ENCODE measurements at regions not wholly inside any gene's neighbourhood (a gene's known extent, or its start where the extent isn't known, plus 50 kb on each side); places are given as distances from the start of the nearest gene placed in this dataset.

DNA sequence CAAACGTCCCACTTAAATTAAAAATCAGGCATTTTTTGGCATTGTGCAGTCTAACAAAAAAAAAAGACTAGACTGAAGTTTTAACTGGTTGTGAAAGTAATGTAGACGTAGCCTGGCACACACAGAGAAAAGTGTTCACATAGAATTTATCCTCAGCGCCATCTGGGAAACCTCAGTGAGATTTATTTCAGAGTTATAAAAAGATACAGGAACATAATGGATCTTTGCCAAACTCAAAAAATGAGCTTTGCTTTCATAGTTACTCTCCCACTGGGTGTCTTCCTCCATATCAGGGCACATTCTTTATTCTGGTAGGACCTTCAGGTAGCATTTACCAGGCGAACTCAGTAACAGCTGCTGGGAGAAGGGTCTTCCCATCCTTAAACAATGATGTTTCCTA, 532.4 kb upstream of the SALL3 start:
- TF ChIP-seq EZH2 (IDR thresholded peaks at IDR 0.05; ENCODE audit: low read length), result no peak
- TF ChIP-seq, protein P1, sequence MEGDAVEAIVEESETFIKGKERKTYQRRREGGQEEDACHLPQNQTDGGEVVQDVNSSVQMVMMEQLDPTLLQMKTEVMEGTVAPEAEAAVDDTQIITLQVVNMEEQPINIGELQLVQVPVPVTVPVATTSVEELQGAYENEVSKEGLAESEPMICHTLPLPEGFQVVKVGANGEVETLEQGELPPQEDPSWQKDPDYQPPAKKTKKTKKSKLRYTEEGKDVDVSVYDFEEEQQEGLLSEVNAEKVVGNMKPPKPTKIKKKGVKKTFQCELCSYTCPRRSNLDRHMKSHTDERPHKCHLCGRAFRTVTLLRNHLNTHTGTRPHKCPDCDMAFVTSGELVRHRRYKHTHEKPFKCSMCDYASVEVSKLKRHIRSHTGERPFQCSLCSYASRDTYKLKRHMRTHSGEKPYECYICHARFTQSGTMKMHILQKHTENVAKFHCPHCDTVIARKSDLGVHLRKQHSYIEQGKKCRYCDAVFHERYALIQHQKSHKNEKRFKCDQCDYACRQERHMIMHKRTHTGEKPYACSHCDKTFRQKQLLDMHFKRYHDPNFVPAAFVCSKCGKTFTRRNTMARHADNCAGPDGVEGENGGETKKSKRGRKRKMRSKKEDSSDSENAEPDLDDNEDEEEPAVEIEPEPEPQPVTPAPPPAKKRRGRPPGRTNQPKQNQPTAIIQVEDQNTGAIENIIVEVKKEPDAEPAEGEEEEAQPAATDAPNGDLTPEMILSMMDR (optimal IDR thresholded peaks at IDR 0.05 in 1 of 3, IDR thresholded peaks at IDR 0.05 in 1 of 3, conservative IDR thresholded peaks at IDR 0.05 in 1 of 3; ENCODE audit: extremely low read depth in 1 of 3, insufficient read depth in 2 of 3, low read length in 3 of 3), result no peak

GRCh38 chr18:78448106-78448505, 531.5 kb upstream of the SALL3 start:
- Histone ChIP-seq H3K36me3 (ENCODE audit: control insufficient read depth in 2 of 2, extremely low read depth in 1 of 2, insufficient read depth in 2 of 2, low read length in 2 of 2) (no peaks in the 10 kb centered on the region), H3K9me3 (ENCODE audit: control insufficient read depth, low read depth, low read length) (peaks cover 16% of the 10 kb centered on the region), H3K4me2 (ENCODE audit: control insufficient read depth, extremely low read depth, insufficient read depth, low read depth, low read length) (no peak overlapping the region), H3K9ac (ENCODE audit: control insufficient read depth, extremely low read depth, insufficient read depth, low read length) (no peak overlapping the region), H3K27ac (ENCODE audit: control insufficient read depth, insufficient read depth, low read length) (no peak overlapping the region), H3K9me1 (ENCODE audit: control insufficient read depth, extremely low read depth, insufficient read depth, low read length) (no peaks in the 10 kb centered on the region), H3K79me2 (ENCODE audit: control insufficient read depth, insufficient read depth, low read length) (no peaks in the 10 kb centered on the region), H4K20me1 (ENCODE audit: control insufficient read depth, extremely low read depth, insufficient read depth, low read length) (no peaks in the 10 kb centered on the region), H3K4me1 (ENCODE audit: control insufficient read depth, extremely low read depth, insufficient read depth, low read length) (no peaks in the 10 kb centered on the region), H3K27me3 (ENCODE audit: control insufficient read depth, extremely low read depth, insufficient read depth, low read length) (no peaks in the 10 kb centered on the region), H2AFZ (ENCODE audit: control insufficient read depth, low read length) (no peak overlapping the region), H3K4me3 (ENCODE audit: control insufficient read depth in 2 of 3, extremely low read depth in 1 of 3, insufficient read depth in 2 of 3, low read depth in 1 of 3, low read length in 3 of 3) (no peak overlapping the region)
- dilution Hi-C loops (cut with MboI; ENCODE audit: extremely low pct_ligation_motif_present, low sequenced_read_pairs), result no loop called here
- FAIRE-seq (no peak), DNase-seq (ENCODE audit: low read depth, low spot score) (no peak)
- TF ChIP-seq, protein P1 (optimal IDR thresholded peaks at IDR 0.05 in 1 of 3, IDR thresholded peaks at IDR 0.05 in 1 of 3, conservative IDR thresholded peaks at IDR 0.05 in 1 of 3; ENCODE audit: extremely low read depth in 1 of 3, insufficient read depth in 2 of 3, low read length in 3 of 3), result no peak
- no peak for TF ChIP-seq EZH2 (IDR thresholded peaks at IDR 0.05; ENCODE audit: low read length)

More for the DNA sequence above, 532.4 kb upstream of the SALL3 start:
- Histone ChIP-seq H3K4me3 (ENCODE audit: control insufficient read depth in 2 of 3, extremely low read depth in 1 of 3, insufficient read depth in 2 of 3, low read depth in 1 of 3, low read length in 3 of 3) (no peak overlapping the region), H3K27me3 (ENCODE audit: control insufficient read depth, extremely low read depth, insufficient read depth, low read length) (no peaks in the 10 kb centered on the region), H3K79me2 (ENCODE audit: control insufficient read depth, insufficient read depth, low read length) (no peaks in the 10 kb centered on the region), H3K36me3 (ENCODE audit: control insufficient read depth in 2 of 2, extremely low read depth in 1 of 2, insufficient read depth in 2 of 2, low read length in 2 of 2) (no peaks in the 10 kb centered on the region), H2AFZ (ENCODE audit: control insufficient read depth, low read length) (no peak overlapping the region), H3K9me3 (ENCODE audit: control insufficient read depth, low read depth, low read length) (peaks cover 16% of the 10 kb centered on the region), H3K9me1 (ENCODE audit: control insufficient read depth, extremely low read depth, insufficient read depth, low read length) (no peaks in the 10 kb centered on the region), H3K9ac (ENCODE audit: control insufficient read depth, extremely low read depth, insufficient read depth, low read length) (no peak overlapping the region), H4K20me1 (ENCODE audit: control insufficient read depth, extremely low read depth, insufficient read depth, low read length) (no peaks in the 10 kb centered on the region), H3K4me1 (ENCODE audit: control insufficient read depth, extremely low read depth, insufficient read depth, low read length) (no peaks in the 10 kb centered on the region), H3K4me2 (ENCODE audit: control insufficient read depth, extremely low read depth, insufficient read depth, low read depth, low read length) (no peak overlapping the region), H3K27ac (ENCODE audit: control insufficient read depth, insufficient read depth, low read length) (no peak overlapping the region)
- FAIRE-seq (no peak), DNase-seq (ENCODE audit: low read depth, low spot score) (no peak)
- dilution Hi-C loops (cut with MboI; ENCODE audit: extremely low pct_ligation_motif_present, low sequenced_read_pairs), result no loop called here

Data from keratinocyte (primary cell).